IMR-90 (cell line): ENCODE measurements at regions not wholly inside any gene's neighbourhood (a gene's known extent, or its start where the extent isn't known, plus 50 kb on each side); places are given as distances from the start of the nearest gene placed in this dataset.

Experiments used
- ATAC-seq: fragments of 200-7000 bp; cut with Tn5 transposase; 2 replicates; pipeline ENCODE4 v1.9.1; 2020; ENCODE audit warnings: low read depth, mild to moderate bottlenecking, moderate library complexity
- BruUV-seq: library from RNA; stranded (reverse); fragments of 400-500 nt; replicated peaks from 2 replicates; lab custom pipeline; 2021; lab: Mats Ljungman, UMichigan
- CTCF ChIA-PET: fragments of 300-600 bp; formaldehyde crosslinking; extraction: SDS; loops from one replicate; lab custom pipeline; 2021; ENCODE audit warnings: antibody characterized with exemption; lab: Yijun Ruan, JAX
- POLR2A ChIA-PET: fragments of 300-600 bp; sonication (Branson Sonifier 250); formaldehyde crosslinking; loops from one replicate; lab custom pipeline; 2022; ENCODE audit warnings: antibody characterized with exemption; ENCODE audit not compliant: unreplicated experiment; lab: Charles Lee
- DNase-seq: peaks from one replicate; pipeline ENCODE4 v3.0.0; 2013
- H2AFZ ChIP-seq: replicated peaks from 2 replicates; pipeline ENCODE3; 2013; ENCODE audit warnings: low read length, mild to moderate bottlenecking; ENCODE audit not compliant: poor library complexity
- H2AK5ac ChIP-seq: 2 replicates; pipeline ENCODE4 v1.6.1; 2013; ENCODE audit warnings: low read depth, low read length, inconsistent platforms
- H2AK9ac ChIP-seq: replicated peaks from 2 replicates; pipeline ENCODE3; 2013; ENCODE audit warnings: mild to moderate bottlenecking, low read depth, low read length, moderate library complexity; ENCODE audit not compliant: poor library complexity
- H2BK120ac ChIP-seq: 2 replicates; pipeline ENCODE4 v1.6.1; 2013; ENCODE audit warnings: low read depth, low read length, inconsistent platforms
- H2BK15ac ChIP-seq: 3 replicates; pipeline ENCODE4 v1.6.1; 2013; ENCODE audit warnings: low read depth, low read length, inconsistent platforms
- H2BK20ac ChIP-seq: 2 replicates; pipeline ENCODE4 v1.6.1; 2013; ENCODE audit warnings: low read depth, mild to moderate bottlenecking, inconsistent platforms, low read length, moderate library complexity
- H2BK5ac ChIP-seq: 2 replicates; pipeline ENCODE4 v1.6.1; 2013; ENCODE audit warnings: mild to moderate bottlenecking, low read depth, low read length, inconsistent platforms; ENCODE audit not compliant: poor library complexity, severe bottlenecking
- H3K14ac ChIP-seq: replicated peaks from 2 replicates; pipeline ENCODE4 v1.6.1; 2013; ENCODE audit warnings: low read depth, low read length, inconsistent platforms
- H3K18ac ChIP-seq: 2 replicates; pipeline ENCODE4 v1.6.1; 2013; ENCODE audit warnings: low read depth, low read length, control low read depth
- H3K23ac ChIP-seq: 2 replicates; pipeline ENCODE4 v1.6.1; 2013; ENCODE audit warnings: low read depth, low read length, inconsistent platforms
- H3K27ac ChIP-seq: 2 replicates; pipeline ENCODE4 v1.5.1; 2013; ENCODE audit warnings: mild to moderate bottlenecking, control low read depth, low read length; ENCODE audit not compliant: insufficient read depth
- H3K27me3 ChIP-seq: 2 replicates; pipeline ENCODE4 v1.6.1; 2013; ENCODE audit warnings: low read length; ENCODE audit not compliant: control insufficient read depth, insufficient read depth
- H3K36me3 ChIP-seq: 2 replicates; pipeline ENCODE4 v1.6.1; 2013; ENCODE audit warnings: low read length, mixed read lengths; ENCODE audit not compliant: control insufficient read depth, insufficient read depth
- H3K4ac ChIP-seq: 2 replicates; pipeline ENCODE4 v1.6.1; 2013; ENCODE audit warnings: low read depth, low read length, inconsistent platforms
- H3K4me1 ChIP-seq: 2 replicates; pipeline ENCODE4 v1.6.1; 2013; ENCODE audit warnings: low read length, mixed read lengths; ENCODE audit not compliant: control insufficient read depth, insufficient read depth
- H3K4me2 ChIP-seq: 2 replicates; pipeline ENCODE4 v1.6.1; 2013; ENCODE audit warnings: low read depth, mild to moderate bottlenecking, control low read depth, low read length, moderate library complexity
- H3K4me3 ChIP-seq: 2 replicates; pipeline ENCODE4 v1.5.1; 2013; ENCODE audit warnings: low read depth, mild to moderate bottlenecking, control low read depth, low read length, moderate library complexity; ENCODE audit not compliant: insufficient read depth
- H3K56ac ChIP-seq: 2 replicates; pipeline ENCODE4 v1.6.1; 2013; ENCODE audit warnings: low read length, inconsistent platforms; ENCODE audit not compliant: insufficient read depth; ENCODE audit errors: extremely low read depth
- H3K79me1 ChIP-seq, 2 experiments: 2 replicates each; pipeline ENCODE4 v1.6.1; 2013; ENCODE audit warnings: low read length in 2 of 2, inconsistent platforms in 1 of 2, low read depth in 1 of 2
- H3K9ac ChIP-seq: 2 replicates; pipeline ENCODE4 v1.6.1; 2013; ENCODE audit warnings: low read depth, low read length, control low read depth
- H3K9me1 ChIP-seq: 2 replicates; pipeline ENCODE4 v1.6.1; 2013; ENCODE audit warnings: low read length, inconsistent platforms; ENCODE audit not compliant: insufficient read depth
- H3K9me3 ChIP-seq: 2 replicates; pipeline ENCODE4 v1.6.1; 2013; ENCODE audit warnings: low read length; ENCODE audit not compliant: control insufficient read depth, insufficient read depth
- H4K20me1 ChIP-seq: 2 replicates; pipeline ENCODE4 v1.6.1; 2013; ENCODE audit warnings: low read length, inconsistent platforms; ENCODE audit not compliant: insufficient read depth
- H4K5ac ChIP-seq: 2 replicates; pipeline ENCODE4 v1.6.1; 2013; ENCODE audit warnings: mild to moderate bottlenecking, low read depth, low read length, control low read depth
- H4K8ac ChIP-seq, 2 experiments: 2 replicates each; pipeline ENCODE4 v1.6.1; 2013; ENCODE audit warnings: low read depth in 2 of 2, low read length in 2 of 2, control low read depth in 1 of 2, inconsistent platforms in 1 of 2
- H4K91ac ChIP-seq: 2 replicates; pipeline ENCODE4 v1.6.1; 2013; ENCODE audit warnings: low read depth, low read length, inconsistent platforms; ENCODE audit not compliant: insufficient read depth
- CHD1 ChIP-seq: IDR thresholded peaks from 2 replicates; pipeline ENCODE4 v1.6.1; 2012; ENCODE audit warnings: low read depth, low read length, improper control_type of control experiment
- MXI1 ChIP-seq: IDR thresholded peaks from 2 replicates; pipeline ENCODE4 v1.6.1; 2012; ENCODE audit warnings: low read depth, mild to moderate bottlenecking, low read length, moderate library complexity, borderline replicate concordance
- WGBS, 2 experiments: methylation state at CpG; one replicate each; pipeline versions ENCODE4 v1.1.5 to v1.1.7; 2013; ENCODE audit warnings: missing lambda C conversion rate in 2 of 2; ENCODE audit not compliant: insufficient read length in 1 of 2; ENCODE audit errors: extremely low coverage in 2 of 2; 5-methylcytosine and 5-hydroxymethylcytosine counted together
- dilution Hi-C: fragments of 300-500 bp; cut with HindIII; formaldehyde crosslinking; loops from one replicate; pipeline ENCODE4 v1.14.3; 2018; ENCODE audit warnings: low sequenced_read_pairs; ENCODE audit not compliant: unreplicated experiment
- in situ Hi-C: fragments of 300-500 bp; cut with MboI; formaldehyde crosslinking; loops from 3 replicates; pipeline ENCODE4 v1.14.3; 2019; ENCODE audit warnings: low sequenced_read_pairs, inconsistent platforms, mixed read lengths
- intact Hi-C: fragments of 100-400 bp; cut with micrococcal nuclease; formaldehyde crosslinking; loops from 2 replicates; pipeline ENCODE4 v1.10.0; 2022

- Histone ChIP-seq H3K27me3 (peaks cover 13% of the 10 kb centered on the region; the same call in 1 of the 2 replicates), H3K18ac (no peak overlapping the region), H3K14ac (no peak overlapping the region), H3K56ac (no peak overlapping the region), H3K23ac (no peak overlapping the region), H2BK5ac (no peak overlapping the region), H2BK15ac (no peak overlapping the region), H3K79me1 (no peaks in the 10 kb centered on the region), H3K4me3 (no peak overlapping the region), H2BK20ac (no peak overlapping the region), H3K4me1 (no peaks in the 10 kb centered on the region), H3K4me2 (no peak overlapping the region), H3K36me3 (no peaks in the 10 kb centered on the region), H2AK9ac (no peak overlapping the region), H3K9ac (no peak overlapping the region), H4K20me1 (no peaks in the 10 kb centered on the region), H3K9me3 (no peaks in the 10 kb centered on the region), H4K8ac (no peak overlapping the region), H3K4ac (no peak overlapping the region), H3K27ac (no peak overlapping the region), H4K5ac (no peak overlapping the region), H2AFZ (no peak overlapping the region), H3K9me1 (no peaks in the 10 kb centered on the region), H2AK5ac (no peak overlapping the region), H4K91ac (no peak overlapping the region), H2BK120ac (no peak overlapping the region)
- ATAC-seq (no peak), DNase-seq (no peak)
- intact Hi-C loops (loop anchor here (5.0 kb wide), 1 partner anchor 207 kb away; no protein-coding TSS in a partner anchor), in situ Hi-C loops (no loop called here), dilution Hi-C loops (no loop called here)
- ChIA-PET POLR2A (no interaction called here), CTCF (no interaction called here)
- BruUV-seq: no TSS peak
- WGBS, 2 experiments: 40% methylated on average over 1 of the region's 6 CpGs; no CpG with 5 or more reads in 1 of the 2 experiments
- TF ChIP-seq MXI1 (no peak), CHD1 (no peak)
These were observed 120.5 kb downstream of the FOXB1 start for GRCh38 chr15:60124460-60125070.
